H1 (cell line): ENCODE measurements at regions not wholly inside any gene's neighbourhood (a gene's known extent, or its start where the extent isn't known, plus 50 kb on each side); places are given as distances from the start of the nearest gene placed in this dataset.

Experiments used
- EZH2 ChIP-seq: fragments of 200-600 bp; sonication (generic); IDR thresholded peaks from 2 replicates; pipeline ENCODE4 v1.7.1; 2012; ENCODE audit warnings: low read depth, mild to moderate bottlenecking, moderate library complexity, low read length, inconsistent platforms; ENCODE audit not compliant: severe bottlenecking
- YY1 ChIP-seq: IDR thresholded peaks from 2 replicates; pipeline ENCODE4 v1.6.1; 2011; ENCODE audit warnings: low read depth, mild to moderate bottlenecking, low read length
- ZNF274 ChIP-seq: IDR thresholded peaks from 2 replicates; pipeline ENCODE4 v1.7.0; 2012; ENCODE audit warnings: low read length, borderline replicate concordance; ENCODE audit errors: extremely low read depth
- TF ChIP-seq, protein P1 (sequence below): IDR thresholded peaks from 2 replicates; pipeline ENCODE4 v1.6.1; 2011; ENCODE audit warnings: low read depth, mild to moderate bottlenecking, low read length; ENCODE audit not compliant: insufficient read depth
- TF ChIP-seq, protein P2 (sequence below), 3 experiments: IDR thresholded peaks; 1 replicate in 2 of 3; 2 replicates in 1 of 3; pipeline versions ENCODE4 v1.5.1 to v1.6.1; 2011; ENCODE audit warnings: low read length in 3 of 3, mild to moderate bottlenecking in 3 of 3, inconsistent platforms in 2 of 3, low read depth in 1 of 3, moderate library complexity in 1 of 3; ENCODE audit not compliant: insufficient read depth in 1 of 3; ENCODE audit errors: control extremely low read depth in 1 of 3

DNA sequence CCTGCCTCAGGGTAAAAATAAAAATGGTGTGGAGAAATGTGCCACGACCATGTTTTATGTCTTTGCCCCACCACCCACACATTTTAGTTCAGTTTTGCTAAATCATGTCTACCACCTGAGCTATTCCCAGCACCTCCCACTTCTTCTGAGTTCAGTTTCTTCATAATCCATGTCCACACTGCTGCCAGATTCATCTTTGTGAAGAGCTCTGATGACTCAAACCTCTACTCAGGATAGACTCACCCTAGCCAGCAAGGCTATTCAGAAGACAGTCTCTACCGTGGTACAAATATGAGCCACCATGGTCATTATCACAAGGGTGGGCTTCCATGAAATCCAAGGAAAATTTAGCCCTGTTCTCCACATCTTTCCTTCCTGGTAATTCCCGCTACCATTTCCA is 231.1 kb upstream of the PRKCQ start:
- TF ChIP-seq, protein P1, sequence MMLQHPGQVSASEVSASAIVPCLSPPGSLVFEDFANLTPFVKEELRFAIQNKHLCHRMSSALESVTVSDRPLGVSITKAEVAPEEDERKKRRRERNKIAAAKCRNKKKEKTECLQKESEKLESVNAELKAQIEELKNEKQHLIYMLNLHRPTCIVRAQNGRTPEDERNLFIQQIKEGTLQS: no peak
- TF ChIP-seq, protein P2, sequence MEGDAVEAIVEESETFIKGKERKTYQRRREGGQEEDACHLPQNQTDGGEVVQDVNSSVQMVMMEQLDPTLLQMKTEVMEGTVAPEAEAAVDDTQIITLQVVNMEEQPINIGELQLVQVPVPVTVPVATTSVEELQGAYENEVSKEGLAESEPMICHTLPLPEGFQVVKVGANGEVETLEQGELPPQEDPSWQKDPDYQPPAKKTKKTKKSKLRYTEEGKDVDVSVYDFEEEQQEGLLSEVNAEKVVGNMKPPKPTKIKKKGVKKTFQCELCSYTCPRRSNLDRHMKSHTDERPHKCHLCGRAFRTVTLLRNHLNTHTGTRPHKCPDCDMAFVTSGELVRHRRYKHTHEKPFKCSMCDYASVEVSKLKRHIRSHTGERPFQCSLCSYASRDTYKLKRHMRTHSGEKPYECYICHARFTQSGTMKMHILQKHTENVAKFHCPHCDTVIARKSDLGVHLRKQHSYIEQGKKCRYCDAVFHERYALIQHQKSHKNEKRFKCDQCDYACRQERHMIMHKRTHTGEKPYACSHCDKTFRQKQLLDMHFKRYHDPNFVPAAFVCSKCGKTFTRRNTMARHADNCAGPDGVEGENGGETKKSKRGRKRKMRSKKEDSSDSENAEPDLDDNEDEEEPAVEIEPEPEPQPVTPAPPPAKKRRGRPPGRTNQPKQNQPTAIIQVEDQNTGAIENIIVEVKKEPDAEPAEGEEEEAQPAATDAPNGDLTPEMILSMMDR (IDR thresholded peaks at IDR 0.05; ENCODE audit: control extremely low read depth in 1 of 3, insufficient read depth in 1 of 3, low read depth in 1 of 3, low read length in 3 of 3): no peak
- no peak for TF ChIP-seq YY1
- no peak for TF ChIP-seq ZNF274
- no peak for TF ChIP-seq EZH2
